Neural progenitor cell (in vitro differentiated cells): ENCODE measurements at regions not wholly inside any gene's neighbourhood (a gene's known extent, or its start where the extent isn't known, plus 50 kb on each side); places are given as distances from the start of the nearest gene placed in this dataset.

Experiments
- CTCF ChIP-seq: fragments of 200-600 bp; sonication (generic); IDR thresholded peaks from 2 replicates; pipeline ENCODE4 v1.5.1; 2017; ENCODE audit warnings: antibody characterized with exemption, mild to moderate bottlenecking
- EZH2 ChIP-seq: fragments of 200-600 bp; sonication (generic); IDR thresholded peaks from 2 replicates; pipeline ENCODE4 v1.6.1; 2017; ENCODE audit warnings: antibody characterized with exemption, mild to moderate bottlenecking, moderate library complexity
- EZH2phosphoT487 ChIP-seq: fragments of 200-600 bp; sonication (generic); IDR thresholded peaks from 2 replicates; pipeline ENCODE4 v1.6.1; 2017; ENCODE audit warnings: antibody characterized with exemption

GRCh38 chr10:106396192-106396591 is 768.3 kb downstream of the SORCS1 start:
- no peak for TF ChIP-seq CTCF
- TF ChIP-seq EZH2phosphoT487, result no peak
- TF ChIP-seq EZH2, result no peak
